Hematopoietic multipotent progenitor cell treated with erythropoietin and hydrocortisone succinate and interleukin-3 and kit ligand, for 8 days (in vitro differentiated cells): ENCODE measurements at regions not wholly inside any gene's neighbourhood (a gene's known extent, or its start where the extent isn't known, plus 50 kb on each side); places are given as distances from the start of the nearest gene placed in this dataset.
A peak's percentile ranks its signal among the peaks of the same experiment; 100 is the strongest.
"Not testable (repeated sequence)": the region's sequence is repeated elsewhere in the genome, so short reads cannot be mapped to it uniquely, and the experiment has no call there.

Experiments used
- DNase-seq: peaks from one replicate; pipeline ENCODE4 v3.0.0-alpha.2; 2015

GRCh38 chr4:122973465-122973864, 51.1 kb upstream of the NUDT6 start:
- DNase-seq: no peak

GRCh38 chr4:122976111-122976510, 53.7 kb upstream of the NUDT6 start:
- no peak for DNase-seq

- DNase-seq: no peak
Observed at GRCh38 chr4:122977103-122977502, 54.7 kb upstream of the NUDT6 start.

- DNase-seq: no peak
Observed at GRCh38 chr4:122978109-122978508, 55.7 kb upstream of the NUDT6 start.

GRCh38 chr4:122978789-122979188, 56.4 kb upstream of the NUDT6 start:
- no peak for DNase-seq

GRCh38 chr4:122980860-122981259, 58.5 kb upstream of the NUDT6 start:
- DNase-seq: peak; percentile 4

- DNase-seq: no peak
Observed at GRCh38 chr4:122988696-122989095, 66.3 kb upstream of the NUDT6 start.

GRCh38 chr4:122990891-122991290, 68.5 kb upstream of the NUDT6 start:
- DNase-seq: no peak

- no peak for DNase-seq
Observed at GRCh38 chr4:122992057-122992456, 69.7 kb upstream of the NUDT6 start.

- DNase-seq: no peak
Observed at GRCh38 chr4:122992641-122993040, 70.2 kb upstream of the NUDT6 start.

GRCh38 chr4:122996350-122996749, 74.0 kb upstream of the NUDT6 start:
- DNase-seq: no peak

GRCh38 chr4:122997463-122998101, 75.2 kb upstream of the NUDT6 start:
- peak; percentile 6 for DNase-seq

- not testable (repeated sequence) for DNase-seq
Observed at GRCh38 chr4:123004079-123004478, 81.7 kb upstream of the NUDT6 start.

- not testable (repeated sequence) for DNase-seq
Observed at GRCh38 chr4:123005126-123005525, 82.7 kb upstream of the NUDT6 start.

- DNase-seq: no peak
Observed at GRCh38 chr4:123007679-123008078, 85.3 kb upstream of the NUDT6 start.

GRCh38 chr4:123012416-123012815, 90.0 kb upstream of the NUDT6 start:
- not testable (repeated sequence) for DNase-seq

- no peak for DNase-seq
Observed at GRCh38 chr4:123014038-123014437, 91.6 kb upstream of the NUDT6 start.

GRCh38 chr4:123017078-123017477, 94.7 kb upstream of the NUDT6 start:
- DNase-seq: no peak

GRCh38 chr4:123017636-123018395, 95.4 kb upstream of the NUDT6 start:
- no peak for DNase-seq

- DNase-seq: no peak
Observed at GRCh38 chr4:123018396-123018775, 96.0 kb upstream of the NUDT6 start.

GRCh38 chr4:123020285-123020684, 97.9 kb upstream of the NUDT6 start:
- DNase-seq: no peak

GRCh38 chr4:123023647-123024046, 101.2 kb upstream of the NUDT6 start:
- no peak for DNase-seq

GRCh38 chr4:123024710-123025109, 102.3 kb upstream of the NUDT6 start:
- no peak for DNase-seq

GRCh38 chr4:123025398-123025797, 103.0 kb upstream of the NUDT6 start:
- no peak for DNase-seq

- DNase-seq: not testable (repeated sequence)
Observed at GRCh38 chr4:123026015-123026414, 103.6 kb upstream of the NUDT6 start.
